ENCODE measurements at regions not wholly inside any gene's neighbourhood (a gene's known extent, or its start where the extent isn't known, plus 50 kb on each side); places are given as distances from the start of the nearest gene placed in this dataset.

DNA sequence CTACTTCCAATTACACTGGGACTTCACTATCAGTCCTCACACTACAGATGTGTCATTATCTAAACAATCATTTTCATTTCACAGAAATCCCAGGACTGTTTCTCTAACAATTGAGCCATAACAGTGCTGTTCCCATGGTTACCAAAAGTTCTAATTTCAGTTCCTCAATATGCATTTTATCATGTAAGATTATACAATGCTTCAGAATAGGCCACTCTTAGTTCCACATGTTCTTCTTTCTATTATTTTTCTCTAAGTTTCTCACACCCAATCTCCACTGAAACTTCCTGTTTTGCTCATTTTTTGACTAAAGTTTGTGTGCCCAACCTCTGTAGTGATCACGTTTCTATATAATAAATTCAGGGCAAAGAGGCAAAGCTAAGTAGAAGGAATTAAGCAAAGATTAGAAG, 185.8 kb downstream of the DUSP6 start:
- no peak overlapping the region for H4K91ac ChIP-seq (ENCODE audit: low read depth, low read length, poor library complexity)
- no peak overlapping the region for H4K8ac ChIP-seq (ENCODE audit: low read depth, low read length)
- no peak overlapping the region for H2BK120ac ChIP-seq (ENCODE audit: low read depth, low read length)
- H2BK12ac ChIP-seq (ENCODE audit: low read length) = no peak overlapping the region
- no peak overlapping the region for H3K18ac ChIP-seq (ENCODE audit: low read length)
- no peak for DNase-seq (ENCODE audit: low spot score)
- no peaks in the 10 kb centered on the region for H3K27me3 ChIP-seq (ENCODE audit: control insufficient read depth in 3 of 3, insufficient read depth in 3 of 3, low read depth in 1 of 3, low read length in 3 of 3)
- H3K23ac ChIP-seq (ENCODE audit: low read depth, low read length, poor library complexity) = no peak overlapping the region
- H3K4me2 ChIP-seq (ENCODE audit: insufficient read depth, low read length, poor library complexity, severe bottlenecking) = no peak overlapping the region
- no peaks in the 10 kb centered on the region for H3K36me3 ChIP-seq (replicated peaks in 1 of 2; ENCODE audit: control insufficient read depth in 2 of 2, insufficient read depth in 2 of 2, low read length in 2 of 2)
- H3K4ac ChIP-seq (ENCODE audit: low read length) = no peak overlapping the region
- peak overlapping the region; percentile 21 for H2AFZ ChIP-seq (ENCODE audit: low read length)
- H3K9ac ChIP-seq (ENCODE audit: low read depth, low read length, poor library complexity) = no peak overlapping the region
- no peaks in the 10 kb centered on the region for H3K79me1 ChIP-seq (ENCODE audit: low read depth, low read length)
- no peak overlapping the region for H3K14ac ChIP-seq (ENCODE audit: low read length)
- H3K9me3 ChIP-seq (replicated peaks in 1 of 2; ENCODE audit: control insufficient read depth in 2 of 2, insufficient read depth in 1 of 2, low read depth in 1 of 2, low read length in 2 of 2) = no peaks in the 10 kb centered on the region
- no peak overlapping the region for H2BK15ac ChIP-seq (ENCODE audit: low read length)
- H2AK5ac ChIP-seq (ENCODE audit: low read depth, low read length) = no peak overlapping the region
- no peak overlapping the region for H3K4me3 ChIP-seq (ENCODE audit: low read length in 2 of 2)
- H3K27ac ChIP-seq (replicated peaks; ENCODE audit: low read length) = no peak overlapping the region
- no CpG with 5 or more reads among the region's 1 CpG for WGBS, 2 donors (ENCODE audit: extremely low coverage in 2 of 2, insufficient read length in 2 of 2, insufficient replicate concordance in 1 of 2)
- no peak overlapping the region for H2BK5ac ChIP-seq (ENCODE audit: low read length)
- H3K4me1 ChIP-seq (ENCODE audit: control insufficient read depth in 2 of 2, insufficient read depth in 1 of 2, low read depth in 1 of 2, low read length in 2 of 2) = peaks cover 1 to 8% of the 10 kb centered on the region in 2 donors

DNA sequence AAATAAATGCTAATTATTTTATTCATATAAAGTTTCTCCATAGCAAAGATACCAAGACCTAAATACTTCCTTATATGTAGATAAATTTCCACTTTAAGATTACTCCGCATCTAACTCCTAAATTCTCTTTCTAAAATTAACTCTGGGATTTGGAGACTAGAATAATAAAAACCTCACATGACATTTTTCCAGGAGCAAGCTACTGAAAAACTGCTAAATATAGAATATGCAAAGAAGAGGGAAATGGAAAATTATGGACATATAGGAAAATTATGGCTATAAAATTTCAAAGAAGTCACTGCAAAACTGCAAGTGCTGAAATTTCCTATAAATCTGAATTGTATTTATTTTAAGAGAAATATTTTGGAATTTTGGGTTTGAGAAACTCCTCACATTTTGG, 186.2 kb downstream of the DUSP6 start:
- Histone ChIP-seq H2BK5ac (ENCODE audit: low read length) (no peak overlapping the region), H3K27ac (replicated peaks; ENCODE audit: low read length) (no peak overlapping the region), H3K79me1 (ENCODE audit: low read depth, low read length) (no peaks in the 10 kb centered on the region), H3K9me3 (replicated peaks in 1 of 2; ENCODE audit: control insufficient read depth in 2 of 2, insufficient read depth in 1 of 2, low read depth in 1 of 2, low read length in 2 of 2) (no peaks in the 10 kb centered on the region), H3K4me1 (ENCODE audit: control insufficient read depth in 2 of 2, insufficient read depth in 1 of 2, low read depth in 1 of 2, low read length in 2 of 2) (peaks cover 1 to 10% of the 10 kb centered on the region in 2 donors), H2AK5ac (ENCODE audit: low read depth, low read length) (no peak overlapping the region), H3K23ac (ENCODE audit: low read depth, low read length, poor library complexity) (no peak overlapping the region), H2AFZ (ENCODE audit: low read length) (no peak overlapping the region), H3K14ac (ENCODE audit: low read length) (no peak overlapping the region), H3K4me2 (ENCODE audit: insufficient read depth, low read length, poor library complexity, severe bottlenecking) (no peak overlapping the region), H3K18ac (ENCODE audit: low read length) (no peak overlapping the region), H2BK120ac (ENCODE audit: low read depth, low read length) (no peak overlapping the region), H4K8ac (ENCODE audit: low read depth, low read length) (no peak overlapping the region), H2BK12ac (ENCODE audit: low read length) (no peak overlapping the region), H2BK15ac (ENCODE audit: low read length) (no peak overlapping the region), H3K27me3 (ENCODE audit: control insufficient read depth in 3 of 3, insufficient read depth in 3 of 3, low read depth in 1 of 3, low read length in 3 of 3) (no peaks in the 10 kb centered on the region), H3K4me3 (ENCODE audit: low read length in 2 of 2) (no peak overlapping the region), H3K9ac (ENCODE audit: low read depth, low read length, poor library complexity) (no peak overlapping the region), H3K36me3 (replicated peaks in 1 of 2; ENCODE audit: control insufficient read depth in 2 of 2, insufficient read depth in 2 of 2, low read length in 2 of 2) (no peaks in the 10 kb centered on the region), H3K4ac (ENCODE audit: low read length) (no peak overlapping the region), H4K91ac (ENCODE audit: low read depth, low read length, poor library complexity) (no peak overlapping the region)
- no peak for DNase-seq (ENCODE audit: low spot score)
- WGBS, 2 donors (ENCODE audit: extremely low coverage in 2 of 2, insufficient read length in 2 of 2, insufficient replicate concordance in 1 of 2) = no CpG with 5 or more reads among the region's 1 CpG

- Histone ChIP-seq H2BK15ac (ENCODE audit: low read length) (no peak overlapping the region), H3K9ac (ENCODE audit: low read depth, low read length, poor library complexity) (no peak overlapping the region), H3K4me1 (ENCODE audit: control insufficient read depth in 2 of 2, insufficient read depth in 1 of 2, low read depth in 1 of 2, low read length in 2 of 2) (peaks cover 1 to 10% of the 10 kb centered on the region in 2 donors), H3K36me3 (replicated peaks in 1 of 2; ENCODE audit: control insufficient read depth in 2 of 2, insufficient read depth in 2 of 2, low read length in 2 of 2) (no peaks in the 10 kb centered on the region), H4K91ac (ENCODE audit: low read depth, low read length, poor library complexity) (no peak overlapping the region), H2AK5ac (ENCODE audit: low read depth, low read length) (no peak overlapping the region), H2BK5ac (ENCODE audit: low read length) (no peak overlapping the region), H4K8ac (ENCODE audit: low read depth, low read length) (no peak overlapping the region), H3K27ac (replicated peaks; ENCODE audit: low read length) (no peak overlapping the region), H3K4me2 (ENCODE audit: insufficient read depth, low read length, poor library complexity, severe bottlenecking) (no peak overlapping the region), H3K4me3 (ENCODE audit: low read length in 2 of 2) (no peak overlapping the region), H2AFZ (ENCODE audit: low read length) (no peak overlapping the region), H3K9me3 (replicated peaks in 1 of 2; ENCODE audit: control insufficient read depth in 2 of 2, insufficient read depth in 1 of 2, low read depth in 1 of 2, low read length in 2 of 2) (no peaks in the 10 kb centered on the region), H3K4ac (ENCODE audit: low read length) (no peak overlapping the region), H3K23ac (ENCODE audit: low read depth, low read length, poor library complexity) (no peak overlapping the region), H2BK12ac (ENCODE audit: low read length) (no peak overlapping the region), H3K14ac (ENCODE audit: low read length) (no peak overlapping the region), H3K27me3 (ENCODE audit: control insufficient read depth in 3 of 3, insufficient read depth in 3 of 3, low read depth in 1 of 3, low read length in 3 of 3) (no peaks in the 10 kb centered on the region), H3K18ac (ENCODE audit: low read length) (no peak overlapping the region), H2BK120ac (ENCODE audit: low read depth, low read length) (no peak overlapping the region), H3K79me1 (ENCODE audit: low read depth, low read length) (no peaks in the 10 kb centered on the region)
- DNase-seq (ENCODE audit: low spot score) = no peak
Measured at GRCh38 chr12:89165703-89166102, 186.6 kb downstream of the DUSP6 start.

DNA sequence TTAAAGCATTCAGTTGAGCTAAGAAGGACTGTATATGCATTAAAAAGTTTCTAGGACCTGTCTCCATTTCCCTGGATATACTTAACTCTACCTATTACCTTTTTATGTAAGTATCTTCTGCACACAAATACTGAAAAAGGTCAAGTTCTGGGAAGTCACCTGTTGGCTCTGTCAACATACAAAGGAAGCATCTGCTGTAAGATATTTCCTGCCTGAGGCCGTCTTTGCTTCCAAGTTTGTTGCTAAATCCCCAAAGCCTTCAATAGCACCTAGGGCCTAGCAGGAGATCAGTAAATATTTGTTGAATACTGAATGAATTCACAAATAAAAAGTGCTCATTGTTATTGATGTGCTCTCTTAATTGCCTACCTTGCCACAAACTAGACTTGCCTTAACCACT, 188.4 kb downstream of the DUSP6 start:
- Histone ChIP-seq H3K36me3 (replicated peaks in 1 of 2; ENCODE audit: control insufficient read depth in 2 of 2, insufficient read depth in 2 of 2, low read length in 2 of 2) (no peaks in the 10 kb centered on the region), H4K91ac (ENCODE audit: low read depth, low read length, poor library complexity) (no peak overlapping the region), H3K27me3 (ENCODE audit: control insufficient read depth in 3 of 3, insufficient read depth in 3 of 3, low read depth in 1 of 3, low read length in 3 of 3) (no peaks in the 10 kb centered on the region), H4K8ac (ENCODE audit: low read depth, low read length) (no peak overlapping the region), H3K4me3 (ENCODE audit: low read length in 2 of 2) (no peak overlapping the region), H2BK12ac (ENCODE audit: low read length) (no peak overlapping the region), H3K14ac (ENCODE audit: low read length) (no peak overlapping the region), H3K9me3 (replicated peaks in 1 of 2; ENCODE audit: control insufficient read depth in 2 of 2, insufficient read depth in 1 of 2, low read depth in 1 of 2, low read length in 2 of 2) (no peaks in the 10 kb centered on the region), H2BK15ac (ENCODE audit: low read length) (no peak overlapping the region), H3K23ac (ENCODE audit: low read depth, low read length, poor library complexity) (no peak overlapping the region), H2BK5ac (ENCODE audit: low read length) (no peak overlapping the region), H3K4ac (ENCODE audit: low read length) (no peak overlapping the region), H2BK120ac (ENCODE audit: low read depth, low read length) (no peak overlapping the region), H3K18ac (ENCODE audit: low read length) (no peak overlapping the region), H2AFZ (ENCODE audit: low read length) (no peak overlapping the region), H3K27ac (replicated peaks; ENCODE audit: low read length) (no peak overlapping the region), H3K4me2 (ENCODE audit: insufficient read depth, low read length, poor library complexity, severe bottlenecking) (no peak overlapping the region), H3K4me1 (ENCODE audit: control insufficient read depth in 2 of 2, insufficient read depth in 1 of 2, low read depth in 1 of 2, low read length in 2 of 2) (peaks cover 1 to 10% of the 10 kb centered on the region in 2 donors), H3K9ac (ENCODE audit: low read depth, low read length, poor library complexity) (no peak overlapping the region), H2AK5ac (ENCODE audit: low read depth, low read length) (no peak overlapping the region), H3K79me1 (ENCODE audit: low read depth, low read length) (no peaks in the 10 kb centered on the region)
- no CpG with 5 or more reads among the region's 1 CpG for WGBS, 2 donors (ENCODE audit: extremely low coverage in 2 of 2, insufficient read length in 2 of 2, insufficient replicate concordance in 1 of 2)
- no peak for DNase-seq (ENCODE audit: low spot score)

Data from neuronal stem cell (in vitro differentiated cells).